NCI-H524 (cell line): ENCODE measurements at regions not wholly inside any gene's neighbourhood (a gene's known extent, or its start where the extent isn't known, plus 50 kb on each side); places are given as distances from the start of the nearest gene placed in this dataset.
"Not testable (repeated sequence)": the region's sequence is repeated elsewhere in the genome, so short reads cannot be mapped to it uniquely, and the experiment has no call there.

Experiments
- DNase-seq, 2 experiments: peaks; one replicate each; lab custom pipeline; 2025; lab: John Stamatoyannopoulos, UW

DNA sequence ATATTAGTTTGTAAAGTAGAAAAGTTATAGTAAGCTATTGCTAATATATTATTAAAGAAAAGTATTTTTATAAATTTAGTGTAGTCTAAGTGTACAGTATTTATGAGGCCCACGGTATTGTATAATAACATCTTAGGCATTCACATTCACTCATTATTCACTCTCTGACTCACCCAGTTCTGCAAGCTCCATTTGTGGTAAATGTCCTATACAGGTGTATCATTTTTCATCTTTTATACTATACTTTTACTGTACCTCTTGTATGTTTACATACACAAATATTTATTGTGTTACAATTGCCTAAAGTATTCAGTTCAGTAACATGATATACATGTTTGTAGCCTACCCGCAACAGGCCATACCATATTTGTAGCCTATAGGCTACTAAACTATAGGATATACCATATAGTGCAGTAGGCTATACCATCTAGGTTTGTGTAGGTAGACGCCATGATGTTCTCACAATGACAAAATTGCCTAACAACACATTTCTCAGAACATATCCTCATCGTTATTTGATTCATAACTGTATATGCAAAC is 246.8 kb upstream of the ALCAM start:
- no peak for DNase-seq

DNA sequence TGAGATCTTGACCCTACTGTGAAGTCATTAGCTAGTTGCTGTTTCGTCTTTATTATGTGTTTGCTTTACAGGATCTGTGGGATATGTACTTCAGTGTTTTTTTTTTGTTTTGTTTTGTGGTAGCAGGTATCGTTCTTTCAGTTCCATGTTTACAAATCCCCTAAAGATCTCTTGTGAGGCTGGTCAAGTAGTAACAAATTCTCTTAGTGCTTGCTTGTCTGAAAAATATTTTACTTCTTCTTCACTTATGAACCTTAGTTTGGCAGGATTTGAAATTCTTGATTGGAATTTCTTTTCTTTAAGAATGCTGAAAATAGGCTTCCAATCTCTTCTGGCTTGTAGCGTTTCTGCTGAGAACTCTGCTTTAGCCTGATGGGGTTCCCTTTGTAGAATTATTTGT is 235.8 kb upstream of the ALCAM start:
- no peak for DNase-seq

DNA sequence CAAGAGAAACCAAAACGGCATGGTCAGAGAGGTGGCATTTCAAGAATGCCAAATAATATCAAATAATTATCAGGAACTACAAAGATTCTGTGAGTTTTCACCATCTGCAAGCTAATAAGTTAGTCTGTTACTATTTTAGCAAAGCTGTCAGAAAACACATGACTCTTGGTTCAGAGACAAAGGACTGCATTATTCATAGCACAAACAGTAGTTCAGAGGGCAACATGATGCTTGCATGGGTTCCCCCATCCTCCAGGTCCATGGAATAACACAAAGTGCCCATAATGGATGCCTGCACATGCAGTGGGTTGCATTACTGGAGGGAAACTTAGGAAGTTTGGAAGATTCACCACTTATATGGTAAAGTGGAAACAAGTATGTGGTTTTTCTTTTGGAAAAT is 228.8 kb upstream of the ALCAM start:
- no peak for DNase-seq

GRCh38 chr3:105139881-105140560 is 226.7 kb upstream of the ALCAM start:
- DNase-seq, result no peak

DNA sequence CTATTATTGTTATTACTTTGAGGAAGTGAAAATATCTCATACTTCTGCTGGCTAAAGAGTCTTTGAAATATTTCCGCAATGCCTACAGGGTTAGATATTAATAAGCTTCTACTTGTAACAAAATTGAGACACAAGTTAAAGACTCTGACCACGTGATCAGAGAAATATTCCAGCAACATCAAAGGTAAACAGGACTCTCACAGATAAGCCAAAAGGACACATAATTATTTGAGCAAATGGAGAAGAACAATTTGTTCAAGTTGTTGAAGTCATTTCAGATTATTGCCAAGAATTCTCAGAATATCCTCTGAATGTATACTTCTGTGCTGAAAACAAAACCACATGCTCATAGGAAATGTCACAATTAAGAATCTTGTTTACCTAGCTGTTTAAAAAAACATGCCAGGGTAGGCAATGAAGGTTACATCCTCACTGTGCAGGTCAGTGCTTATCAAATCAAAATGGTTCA is 225.8 kb upstream of the ALCAM start:
- no peak for DNase-seq

GRCh38 chr3:105144837-105145236 is 221.9 kb upstream of the ALCAM start:
- no peak for DNase-seq

DNA sequence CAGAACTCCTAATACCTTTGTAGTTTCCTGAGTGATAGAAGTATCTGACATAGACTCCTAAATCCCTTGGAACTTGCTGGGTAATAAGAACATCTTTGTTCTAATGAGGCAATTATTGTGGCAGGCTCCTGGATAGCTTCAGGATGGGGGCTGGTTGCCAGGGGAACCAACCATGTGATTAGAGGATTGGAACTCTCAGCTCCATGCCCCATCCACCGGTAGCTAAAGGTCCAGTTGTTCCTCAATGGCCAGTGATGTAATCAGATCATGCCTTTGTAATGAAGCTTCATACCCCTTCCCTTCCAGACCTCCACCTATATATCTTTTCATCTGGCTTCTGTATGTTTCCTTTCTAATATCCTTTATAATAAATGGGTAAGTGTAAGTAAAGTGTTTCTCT is 221.2 kb upstream of the ALCAM start:
- peak in 1 of 2 experiments; percentile 22 for DNase-seq

DNA sequence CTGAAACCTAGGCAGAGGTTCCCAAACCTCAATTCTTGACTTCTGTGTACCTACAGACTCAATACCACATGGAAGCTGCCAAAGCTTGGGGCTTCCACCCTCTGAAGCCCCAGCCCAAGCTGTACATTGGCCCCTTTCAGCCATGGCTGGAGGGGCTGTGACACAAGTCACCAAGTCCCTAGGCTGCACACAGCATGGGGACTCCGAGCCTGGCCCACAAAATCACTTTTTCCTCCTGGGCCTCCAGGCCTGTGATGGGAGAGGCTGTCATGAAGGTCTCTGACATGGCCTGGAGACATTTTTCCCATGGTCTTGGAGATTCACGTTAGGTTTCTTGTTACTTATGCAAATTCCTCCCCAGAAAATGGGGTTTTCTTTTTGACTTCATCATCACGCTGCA is 217.5 kb upstream of the ALCAM start:
- DNase-seq, result not testable (repeated sequence)

- no peak for DNase-seq
Observed at GRCh38 chr3:105152987-105153386, 213.7 kb upstream of the ALCAM start.

GRCh38 chr3:105154692-105155091 is 212.0 kb upstream of the ALCAM start:
- DNase-seq, result no peak

DNA sequence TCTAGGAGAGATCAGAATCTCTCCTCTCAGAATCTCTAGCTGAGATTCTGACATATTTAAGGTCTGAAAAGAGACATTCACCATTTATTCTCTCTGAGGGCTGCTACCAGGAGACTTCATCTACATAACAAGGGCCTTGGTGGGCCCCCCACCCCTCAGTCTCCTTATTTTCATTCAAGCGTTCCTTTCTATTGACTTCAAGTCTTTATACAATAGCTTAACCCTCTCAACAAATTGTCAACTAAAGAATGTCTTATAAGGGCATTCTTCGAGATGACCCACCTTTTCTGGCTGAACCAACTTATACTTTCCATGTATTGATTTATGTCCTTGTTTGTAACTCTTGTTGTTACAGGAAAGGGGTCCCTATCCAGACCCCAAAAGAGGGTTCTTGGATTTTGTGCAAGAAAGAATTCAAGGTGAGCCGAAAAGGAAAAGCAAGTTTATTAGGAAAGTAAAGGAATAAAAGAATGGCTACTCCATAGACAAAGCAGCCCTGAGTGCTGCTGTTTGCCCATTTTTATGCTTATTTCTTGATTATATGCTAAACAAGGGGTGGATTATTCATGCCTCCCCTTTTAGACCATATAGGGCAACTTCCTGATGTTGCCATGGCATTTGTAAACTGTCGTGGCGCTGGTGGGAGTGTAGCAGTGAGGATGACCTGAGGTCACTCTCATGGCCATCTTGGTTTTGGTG is 209.5 kb upstream of the ALCAM start:
- DNase-seq, result no peak

DNA sequence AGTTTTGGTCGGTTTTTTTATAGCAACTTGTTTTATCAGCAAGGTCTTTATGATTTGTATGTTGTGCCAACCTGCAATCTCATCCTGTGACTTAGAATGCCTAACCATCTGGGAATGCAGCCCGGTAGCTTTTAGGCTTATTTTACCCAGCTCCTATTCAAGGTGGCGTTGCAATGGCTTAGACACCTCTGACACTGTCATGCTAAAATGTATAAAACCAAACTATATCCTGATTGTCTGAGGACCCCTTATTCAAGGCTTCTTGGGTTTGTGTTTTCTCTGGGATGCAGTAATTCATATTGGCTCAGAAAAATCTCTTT is 209.0 kb upstream of the ALCAM start:
- DNase-seq, result no peak

DNA sequence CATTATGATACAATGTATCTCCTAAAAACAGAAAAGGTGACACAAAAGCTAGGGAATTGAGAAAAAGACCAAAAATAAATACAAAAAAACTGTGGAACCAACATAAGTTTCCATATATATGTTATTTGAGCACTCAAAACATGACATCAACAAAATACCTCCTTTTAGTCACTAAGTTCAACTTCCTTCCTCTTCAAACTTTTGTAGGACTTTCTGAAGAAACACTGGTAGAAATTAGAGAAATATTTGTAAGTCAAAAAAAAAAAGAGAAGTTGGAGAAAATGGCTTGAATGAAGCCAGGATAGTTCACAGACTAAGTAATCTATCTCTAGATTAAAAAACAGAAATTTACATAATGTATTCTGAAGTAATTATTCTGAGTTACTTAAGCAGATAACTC is 208.4 kb upstream of the ALCAM start:
- DNase-seq, result no peak

GRCh38 chr3:105162448-105162847 is 204.3 kb upstream of the ALCAM start:
- no peak for DNase-seq

DNA sequence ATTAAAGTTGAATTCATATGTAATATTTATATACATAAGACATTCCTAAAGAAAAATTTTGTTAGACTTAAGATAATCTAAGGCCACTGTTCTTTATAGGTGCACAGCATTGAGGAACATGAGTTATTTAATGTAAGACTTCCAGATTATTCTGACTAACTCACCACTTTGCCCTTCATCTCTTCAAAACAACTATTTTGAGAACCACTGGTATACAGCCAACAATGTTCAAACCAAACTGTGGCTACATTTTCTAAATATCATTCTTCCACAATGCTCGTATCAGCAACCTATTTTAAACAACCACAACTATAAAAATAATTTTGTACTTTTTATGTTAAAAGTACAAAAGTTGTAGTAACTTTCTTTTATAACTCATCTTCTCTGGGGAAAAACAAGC is 199.8 kb upstream of the ALCAM start:
- DNase-seq, result no peak

- peak in 1 of 2 experiments; percentile 8 for DNase-seq
Observed at GRCh38 chr3:105170423-105170822, 196.3 kb upstream of the ALCAM start.

- peak; percentile 52 to 79 for DNase-seq
Observed at GRCh38 chr3:105174017-105174615, 192.6 kb upstream of the ALCAM start.

DNA sequence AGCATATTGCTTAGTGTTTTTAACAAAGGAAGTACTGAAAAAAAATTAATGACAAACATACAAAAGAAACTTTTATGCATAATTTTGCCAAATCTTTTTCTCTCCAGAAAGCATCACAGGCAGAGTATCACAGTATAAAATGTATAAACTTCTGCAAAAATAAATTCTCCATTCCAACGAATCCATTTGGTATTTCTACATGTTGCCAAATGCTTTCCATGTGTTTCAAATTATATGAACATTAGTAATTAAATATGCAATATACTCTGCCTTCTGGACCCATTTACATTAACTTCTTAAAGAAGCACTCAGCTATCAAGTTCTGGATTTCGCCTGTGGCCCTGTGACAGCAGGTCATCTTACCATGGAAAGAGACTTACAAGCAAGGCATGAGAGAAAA is 189.1 kb upstream of the ALCAM start:
- peak in 1 of 2 experiments; percentile 8 for DNase-seq

GRCh38 chr3:105187344-105187743 is 179.4 kb upstream of the ALCAM start:
- no peak for DNase-seq

GRCh38 chr3:105195260-105195659 is 171.4 kb upstream of the ALCAM start:
- DNase-seq, result no peak

GRCh38 chr3:105197863-105198262 is 168.8 kb upstream of the ALCAM start:
- no peak for DNase-seq

DNA sequence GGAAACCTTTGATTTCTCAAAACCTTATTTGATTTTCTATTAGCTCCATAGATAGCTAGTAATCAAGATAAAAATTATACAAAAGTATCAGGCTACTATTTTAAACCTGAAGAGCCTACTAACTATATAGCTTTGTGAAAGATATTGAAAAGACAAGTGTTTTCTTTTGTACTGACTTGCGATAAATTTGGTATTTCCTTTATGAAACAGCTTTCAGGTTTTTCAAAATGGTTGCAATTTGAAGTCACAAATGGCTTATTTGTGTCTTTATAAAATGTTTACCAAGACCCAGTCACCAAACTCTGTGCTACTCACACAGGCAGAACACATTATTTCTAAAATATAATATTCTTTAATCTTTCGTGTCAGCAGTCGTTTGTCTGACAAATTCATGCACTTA is 167.5 kb upstream of the ALCAM start:
- no peak for DNase-seq

GRCh38 chr3:105210141-105210540 is 156.6 kb upstream of the ALCAM start:
- no peak for DNase-seq
